ELR (cell line): ENCODE measurements at regions not wholly inside any gene's neighbourhood (a gene's known extent, or its start where the extent isn't known, plus 50 kb on each side); places are given as distances from the start of the nearest gene placed in this dataset.

Experiments
- DNase-seq: peaks from one replicate; pipeline ENCODE4 v3.0.0-alpha.2; 2015; ENCODE audit warnings: low read depth

DNA sequence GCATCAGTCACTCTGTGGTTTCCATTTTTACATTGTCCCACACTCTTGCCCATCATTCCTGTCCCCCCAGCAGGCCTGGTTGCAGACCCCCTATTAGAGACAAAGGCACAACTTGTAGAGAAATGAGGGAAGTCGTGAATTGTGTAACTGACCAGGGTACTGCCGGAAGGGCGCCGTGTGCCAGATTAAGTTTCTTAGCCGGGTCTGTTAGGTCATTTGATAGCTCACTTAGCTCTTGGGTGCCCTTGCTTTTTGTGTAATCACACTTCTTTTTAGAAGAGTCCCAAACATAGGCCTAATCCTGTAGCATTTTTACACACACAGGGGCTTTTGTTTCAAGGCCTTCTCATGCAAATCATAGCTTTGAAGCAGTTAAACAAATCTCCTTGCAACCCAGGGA, 87.2 kb downstream of the CTAGE1 start:
- no peak for DNase-seq

DNA sequence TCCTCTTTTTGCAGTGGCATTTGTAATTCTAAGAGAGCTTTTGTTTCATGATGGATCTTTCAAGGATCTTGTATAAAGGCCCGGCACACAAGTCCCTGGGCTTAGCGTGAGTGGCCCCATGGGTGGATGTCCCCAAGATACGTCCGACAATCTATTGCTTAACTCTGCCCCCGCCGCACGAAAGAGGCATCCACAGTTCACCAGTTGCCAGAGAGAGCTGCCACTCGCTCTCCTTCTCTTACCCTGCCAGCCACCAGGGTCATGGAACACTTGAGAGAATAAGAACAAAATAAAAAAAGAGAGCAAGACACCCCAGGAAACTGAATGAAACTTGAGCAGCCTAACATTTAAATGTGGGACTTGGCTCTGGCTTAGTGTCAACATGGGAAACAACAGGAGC, 92.3 kb downstream of the CTAGE1 start:
- no peak for DNase-seq

- no peak for DNase-seq
Observed at GRCh38 chr18:22324191-22325131, 93.3 kb downstream of the CTAGE1 start.

DNA sequence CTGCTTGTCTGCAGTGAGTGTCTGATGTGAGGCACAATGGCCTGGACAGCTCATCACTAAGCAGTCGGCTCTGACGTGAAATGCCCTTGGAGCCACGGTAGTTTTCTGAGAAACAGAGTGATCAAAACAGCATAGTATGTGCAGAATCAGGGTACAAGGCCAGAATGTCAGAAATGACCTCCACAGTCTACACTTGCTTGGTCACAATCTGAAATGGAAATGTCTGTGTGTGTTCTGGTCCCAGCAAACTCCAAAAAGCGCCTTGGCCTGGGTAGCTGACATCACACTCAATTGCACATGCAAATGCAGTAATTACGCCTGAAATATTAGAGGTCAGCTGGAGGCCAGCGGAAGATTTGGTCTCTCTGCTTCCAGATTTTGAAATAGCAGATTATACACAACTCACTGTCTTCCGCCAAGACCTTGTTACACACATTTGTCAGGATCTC, 95.4 kb downstream of the CTAGE1 start:
- DNase-seq = no peak

GRCh38 chr18:22320771-22321170, 96.9 kb downstream of the CTAGE1 start:
- no peak for DNase-seq

- no peak for DNase-seq
Observed at GRCh38 chr18:22320155-22320554, 97.6 kb downstream of the CTAGE1 start.

DNA sequence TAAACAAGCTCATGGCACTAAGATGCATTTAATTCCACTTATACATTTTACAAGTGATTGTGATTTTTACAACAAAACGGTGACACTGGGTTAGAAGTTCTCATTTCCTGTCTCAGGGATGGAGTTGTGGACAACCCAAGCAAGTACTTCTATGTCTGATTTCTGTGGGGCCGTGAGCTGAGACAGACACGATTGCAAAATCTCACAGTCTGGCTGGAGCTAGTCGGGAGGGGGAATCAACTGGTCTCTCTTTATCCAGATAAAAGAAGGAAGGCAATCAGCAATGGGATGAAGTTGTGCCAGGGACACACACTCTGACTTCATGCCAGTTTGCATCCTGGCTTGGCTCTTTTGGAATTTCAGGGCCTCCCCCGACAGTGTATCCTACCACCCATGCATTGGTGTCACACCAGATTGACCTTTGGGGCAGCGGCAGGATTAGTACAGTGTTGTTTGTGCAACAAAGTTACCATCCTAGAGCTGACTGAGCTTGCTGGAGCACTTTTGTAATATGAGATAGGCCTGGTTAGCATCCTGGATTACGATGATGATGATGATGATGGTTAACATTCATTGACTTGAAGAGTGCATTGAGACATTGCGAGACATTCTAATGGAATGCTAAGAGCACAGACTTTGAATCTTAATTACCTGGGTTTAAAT, 98.8 kb downstream of the CTAGE1 start:
- no peak for DNase-seq

GRCh38 chr18:22314420-22314819, 103.3 kb downstream of the CTAGE1 start:
- peak; percentile 63 for DNase-seq

DNA sequence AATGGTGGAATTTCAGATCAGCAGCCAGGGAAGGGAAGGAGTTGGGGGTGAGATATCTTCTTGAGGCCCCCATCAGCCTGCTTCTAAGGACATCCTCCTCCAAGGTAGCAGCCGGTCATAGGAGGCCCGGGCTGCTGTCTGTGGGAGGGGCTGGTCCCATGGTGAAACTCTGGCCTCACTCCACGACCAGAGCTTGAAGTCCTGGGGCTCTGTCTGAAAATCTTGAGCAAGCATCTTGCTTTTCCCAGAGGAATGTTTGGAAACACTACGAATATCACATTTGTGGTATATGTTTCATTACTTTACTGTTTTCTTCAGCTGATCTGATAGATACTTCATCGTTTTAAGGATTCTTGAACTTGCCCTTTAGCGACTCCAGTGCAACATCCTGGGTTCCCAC, 103.7 kb downstream of the CTAGE1 start:
- DNase-seq = peak; percentile 14

DNA sequence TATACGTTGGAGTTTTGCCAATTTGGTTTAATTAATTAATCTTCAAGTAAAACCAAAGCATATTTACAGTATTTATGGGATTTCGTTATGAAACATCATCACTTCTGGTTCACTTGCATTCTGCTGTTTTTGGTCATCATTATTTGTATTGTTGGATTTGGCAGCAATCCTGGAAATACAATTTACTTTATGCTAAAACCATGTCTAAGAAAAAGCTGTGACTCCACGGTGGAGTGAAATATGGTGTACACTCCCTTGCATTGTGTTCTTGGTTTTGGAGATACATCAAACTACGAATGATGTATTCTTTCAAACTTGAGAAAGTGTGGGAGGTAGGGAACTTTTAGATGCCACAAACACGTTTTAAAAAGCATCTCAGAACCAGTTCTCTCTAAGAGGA, 106.4 kb downstream of the CTAGE1 start:
- DNase-seq = no peak

GRCh38 chr18:22309191-22309590, 108.5 kb downstream of the CTAGE1 start:
- peak; percentile 38 for DNase-seq

DNA sequence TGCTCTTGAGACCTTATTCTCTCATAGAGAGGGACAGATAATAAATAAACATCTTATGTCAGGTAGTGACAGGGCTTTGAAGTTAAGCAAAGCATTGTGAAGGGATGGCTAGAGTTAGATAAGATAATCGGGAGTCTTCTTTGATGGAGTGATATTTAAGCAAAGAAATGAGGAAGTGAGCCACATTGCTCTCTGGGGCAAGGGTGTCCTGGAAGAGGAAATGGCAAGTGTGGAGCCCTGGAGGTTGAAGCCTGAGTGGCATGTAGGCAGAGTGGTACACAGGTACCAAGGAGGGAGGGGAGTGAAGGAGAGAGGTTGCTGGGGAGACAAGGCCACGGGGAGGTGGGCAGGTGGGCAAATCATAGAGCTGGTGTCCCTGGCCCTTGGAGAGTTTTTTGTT, 110.2 kb downstream of the CTAGE1 start:
- no peak for DNase-seq

DNA sequence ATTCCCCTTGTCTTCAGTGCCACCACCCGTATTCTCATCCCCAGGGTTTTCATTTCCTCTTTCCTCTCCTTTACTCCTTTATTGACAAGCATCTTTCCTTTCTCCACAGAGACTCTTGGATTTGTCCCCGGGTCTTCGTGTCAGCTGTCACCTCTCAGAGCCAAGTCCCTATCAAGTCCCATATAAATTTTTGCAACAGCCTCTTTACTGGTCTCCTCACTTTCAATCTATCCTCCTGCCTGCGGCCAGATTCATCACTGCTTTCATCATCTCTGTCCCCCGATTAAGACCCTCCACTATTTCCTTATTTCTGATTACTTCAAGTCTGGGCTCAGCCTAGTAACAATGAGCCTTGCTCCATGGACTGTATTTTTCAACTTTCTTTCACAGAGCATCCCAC, 113.8 kb downstream of the CTAGE1 start:
- DNase-seq = no peak

DNA sequence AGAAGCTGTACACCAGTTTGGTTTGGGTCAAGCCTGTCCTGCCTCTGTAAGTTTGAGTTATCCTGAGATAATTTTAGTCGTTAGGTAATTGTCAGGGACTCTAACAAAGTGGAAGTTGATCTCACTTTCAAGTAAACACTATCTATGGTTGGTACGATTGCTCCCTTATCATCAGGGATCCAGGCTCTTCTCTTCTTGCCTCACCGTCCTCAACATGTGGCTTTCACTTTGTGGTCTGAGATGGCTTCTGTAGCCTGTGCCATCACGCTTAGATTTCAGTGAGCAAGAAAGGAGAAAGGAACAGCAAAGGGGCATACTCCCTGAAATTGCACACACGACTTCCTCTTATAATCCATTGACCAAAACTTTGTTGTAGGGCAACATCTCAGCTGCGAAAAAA, 115.6 kb downstream of the CTAGE1 start:
- no peak for DNase-seq

DNA sequence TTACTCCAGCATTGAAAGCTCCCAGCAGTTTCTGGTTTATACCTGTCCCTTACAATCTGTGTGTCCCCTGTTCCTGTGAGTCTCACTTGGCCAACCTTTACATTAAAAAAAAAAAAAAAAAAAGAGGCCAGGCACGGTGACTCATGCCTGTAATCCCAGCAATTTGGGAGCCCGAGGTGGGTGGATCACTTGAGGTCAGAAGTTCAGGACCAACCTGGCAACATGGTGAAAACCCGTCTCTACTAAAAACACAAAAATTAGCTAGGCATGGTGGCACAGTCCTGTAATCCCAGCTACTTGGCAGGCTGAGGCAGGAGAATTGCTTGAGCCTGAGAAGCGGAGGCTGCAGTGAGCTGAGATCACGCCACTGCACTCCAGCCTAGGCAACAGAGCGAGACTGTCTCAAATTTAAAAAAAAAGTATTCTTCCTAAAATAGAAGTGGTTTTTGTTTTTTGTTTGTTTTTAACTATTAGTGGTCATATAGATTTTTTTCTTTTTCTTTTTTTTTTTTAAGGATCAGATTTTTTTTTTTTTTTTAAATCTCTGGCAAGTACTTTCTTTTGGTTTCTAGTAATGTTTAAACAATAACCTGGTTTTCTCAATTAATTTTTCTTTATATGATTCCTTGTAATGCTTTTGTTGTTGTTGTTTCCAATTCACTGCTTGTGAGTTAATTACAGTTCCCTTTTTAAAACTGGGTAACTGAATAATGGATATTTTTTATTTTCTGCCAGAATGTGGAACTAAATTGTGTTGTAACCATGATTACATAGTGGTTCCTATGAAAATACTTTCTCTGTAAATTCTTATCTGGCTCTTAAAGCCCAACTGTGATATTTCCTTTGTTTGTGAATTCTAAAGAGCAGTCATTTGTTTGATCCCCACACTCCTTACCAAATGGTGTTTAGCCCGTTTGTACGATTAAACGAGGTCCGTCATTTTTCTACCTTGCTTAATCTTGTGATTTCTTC, 116.8 kb downstream of the CTAGE1 start:
- DNase-seq = no peak

DNA sequence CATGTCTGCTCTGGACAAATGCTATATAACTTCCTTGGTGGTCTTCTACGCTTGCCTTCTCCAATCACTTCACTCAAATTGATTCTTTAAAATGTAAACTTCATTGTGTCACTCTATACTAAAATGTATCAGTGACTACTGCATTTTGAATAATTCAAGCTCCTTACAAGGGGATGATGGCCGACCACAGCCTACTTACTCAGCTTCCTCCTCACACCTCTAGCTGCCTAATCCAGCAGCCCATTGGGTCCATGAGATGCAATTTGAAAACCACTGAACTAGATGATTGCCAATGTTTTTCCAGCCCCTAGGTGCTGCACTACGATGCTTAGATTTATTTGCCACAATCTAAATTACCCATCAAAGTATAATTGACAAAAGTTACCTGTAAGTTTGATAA, 120.7 kb downstream of the CTAGE1 start:
- DNase-seq = no peak

DNA sequence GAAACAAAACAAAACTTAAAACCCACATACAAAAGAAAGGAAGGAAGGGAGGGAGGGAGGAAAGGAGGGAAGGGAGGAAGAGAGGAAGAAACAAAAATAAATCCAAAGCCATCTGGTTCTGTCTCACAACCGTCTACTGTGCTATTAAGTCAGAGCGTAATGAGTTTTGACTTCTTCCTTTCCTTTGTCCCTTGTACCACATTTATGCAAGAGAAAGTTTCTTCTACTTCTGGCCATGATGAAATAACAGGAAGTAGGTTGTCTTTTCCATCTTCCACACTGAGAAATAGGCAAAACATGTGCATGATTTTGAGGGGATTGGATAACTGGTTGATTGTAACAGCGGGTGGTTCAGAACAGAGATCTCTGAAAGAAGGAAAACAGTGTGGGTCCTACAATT, 121.4 kb downstream of the CTAGE1 start:
- DNase-seq = no peak

DNA sequence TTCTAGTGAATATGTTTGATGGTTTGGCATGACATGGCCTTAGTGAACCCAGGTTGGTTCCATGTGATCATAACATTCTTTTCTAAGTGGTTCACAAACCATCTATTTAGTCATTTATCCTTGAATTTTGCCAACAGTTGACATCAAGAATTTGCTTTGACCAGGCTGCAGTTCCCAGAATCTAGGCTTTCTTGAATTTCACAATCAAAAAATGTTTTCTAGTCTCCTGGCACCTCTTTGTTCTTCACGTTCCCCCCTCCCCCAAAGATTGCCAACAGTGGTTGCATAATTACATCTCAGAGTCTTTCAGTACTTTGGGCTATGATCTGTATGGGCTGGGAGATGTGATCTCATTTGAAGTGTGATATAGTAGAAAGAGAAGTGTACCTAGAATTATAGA, 124.0 kb downstream of the GATA6 start:
- no peak for DNase-seq

- no peak for DNase-seq
Observed at GRCh38 chr18:22290004-22290403, 120.6 kb downstream of the GATA6 start.

DNA sequence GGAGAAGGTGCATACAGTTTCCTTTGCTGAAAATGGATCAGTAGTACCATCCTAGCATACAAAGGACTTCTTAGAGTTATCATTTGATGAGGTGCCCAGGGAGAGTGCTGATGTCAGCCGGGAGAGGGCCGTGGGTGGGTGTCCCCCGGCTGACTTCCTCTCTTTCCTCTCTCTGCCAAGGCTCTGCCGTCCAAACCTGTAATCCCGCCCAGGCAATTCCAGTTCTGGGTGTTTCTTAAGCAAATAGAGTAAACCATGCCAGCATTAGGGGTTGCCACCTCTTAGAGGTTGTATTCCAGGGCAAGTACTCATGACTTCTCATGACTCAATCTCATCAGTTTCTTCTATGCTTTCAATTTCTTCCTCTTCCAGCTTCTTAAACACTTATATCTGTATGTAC, 117.2 kb downstream of the GATA6 start:
- no peak for DNase-seq

GRCh38 chr18:22285361-22286140, 116.2 kb downstream of the GATA6 start:
- no peak for DNase-seq
